HG03571 (cell line): ENCODE measurements at regions not wholly inside any gene's neighbourhood (a gene's known extent, or its start where the extent isn't known, plus 50 kb on each side); places are given as distances from the start of the nearest gene placed in this dataset.

Source experiments
- ATAC-seq: cut with Tn5 transposase; IDR thresholded peaks from one replicate; pipeline ENCODE4 v1.9.1; 2021; ENCODE audit not compliant: unreplicated experiment

DNA sequence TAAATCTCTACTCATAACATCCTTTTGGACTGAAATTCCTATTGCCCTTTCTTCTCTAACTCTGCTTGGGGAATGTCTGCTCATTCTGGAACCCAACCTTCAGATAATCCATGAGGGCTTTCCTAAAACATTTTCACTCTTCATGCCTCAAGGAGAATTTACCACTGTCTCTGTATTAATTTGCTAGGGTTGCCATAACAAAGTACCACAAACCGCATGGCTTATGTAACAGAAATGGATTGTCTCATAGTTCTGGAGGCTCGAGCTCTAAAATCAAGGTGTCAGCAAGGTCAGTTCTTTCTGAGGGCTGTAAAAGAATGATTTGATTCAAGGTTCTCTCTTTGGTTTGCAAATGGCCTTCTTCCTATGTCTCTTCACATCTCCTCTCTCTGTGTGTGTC lies 209.7 kb downstream of the LACC1 start:
- ATAC-seq = no peak

DNA sequence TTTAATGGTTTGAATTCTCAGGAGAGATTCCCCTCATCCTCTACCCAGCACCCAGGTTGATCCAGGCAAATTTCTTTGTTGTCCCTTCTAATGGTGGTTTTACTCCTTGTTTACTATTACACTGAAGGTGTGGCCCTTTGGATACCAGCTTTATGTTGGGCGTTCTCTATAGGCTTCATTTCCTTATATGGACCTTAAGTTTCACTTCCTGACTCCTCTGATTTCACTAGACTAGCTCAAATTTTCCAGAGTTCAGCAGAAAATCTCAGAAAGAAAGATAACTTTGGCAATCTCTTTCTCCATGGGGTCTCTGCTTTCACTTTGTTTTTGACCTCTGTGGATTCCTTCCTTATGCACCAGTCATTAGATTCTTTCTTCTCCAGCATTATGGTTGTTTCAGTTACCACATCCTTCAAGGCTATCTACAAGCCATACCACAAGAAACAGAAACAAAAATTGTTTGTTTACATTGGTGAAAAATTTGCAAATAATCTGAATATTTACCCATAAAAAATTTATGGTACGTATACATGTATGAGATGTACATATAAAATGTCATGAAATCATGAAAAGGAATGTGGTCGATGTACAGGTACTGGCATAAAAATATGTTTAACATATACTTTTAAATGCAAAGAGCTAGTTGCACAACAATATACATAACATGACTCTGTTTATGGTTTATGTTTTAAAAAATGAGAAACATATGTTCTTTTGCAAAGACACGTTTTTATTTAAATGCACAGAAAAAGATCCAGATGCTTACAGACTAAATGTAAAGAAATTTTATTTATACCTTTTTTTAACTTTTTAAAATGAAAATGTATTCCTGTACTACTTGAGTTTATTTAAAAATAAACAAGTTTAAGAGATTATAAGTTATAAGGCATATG lies 212.6 kb downstream of the LACC1 start:
- no peak for ATAC-seq

DNA sequence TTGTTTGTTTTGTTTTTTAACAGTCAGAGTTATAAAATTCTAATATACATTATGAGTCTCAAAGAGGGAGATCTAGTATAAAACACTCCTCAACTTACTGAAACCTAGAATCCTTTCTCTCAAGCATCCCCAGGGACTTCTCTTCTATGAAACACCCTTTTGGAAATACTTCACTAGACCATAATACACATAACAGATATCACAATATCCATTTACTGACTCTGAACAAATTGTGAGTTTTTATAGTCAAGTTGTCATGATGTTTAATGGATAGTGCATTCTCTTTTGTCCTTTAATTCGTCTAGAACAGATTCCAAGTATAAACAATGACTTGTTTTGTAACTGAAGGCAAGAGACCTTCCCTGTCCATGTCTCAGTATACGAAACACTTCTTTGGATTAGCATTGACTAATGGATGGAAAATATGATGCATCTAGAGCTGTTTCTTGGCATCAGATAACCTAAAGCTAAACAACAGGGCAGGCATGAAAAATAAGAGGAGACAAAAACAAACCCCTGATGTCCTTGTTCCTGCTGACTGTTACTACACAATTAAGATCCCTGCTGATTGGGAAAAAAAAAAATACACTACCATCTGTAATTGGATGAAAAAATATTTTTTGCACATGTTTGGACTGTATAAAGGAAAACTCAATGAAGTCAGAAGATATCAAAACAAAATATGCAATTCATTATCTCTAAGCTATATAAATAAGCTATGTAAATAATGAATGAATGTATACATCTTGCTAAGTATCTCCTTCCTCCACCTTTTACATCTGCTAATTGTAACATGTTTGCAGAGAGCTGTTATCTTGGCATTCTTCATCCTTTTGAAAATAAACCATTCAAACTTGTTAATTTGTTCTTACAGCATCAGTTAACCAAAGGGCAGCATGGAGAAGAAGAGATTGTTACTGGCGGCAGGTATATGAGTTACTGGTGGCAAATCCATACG lies 214.2 kb downstream of the LACC1 start:
- no peak for ATAC-seq

DNA sequence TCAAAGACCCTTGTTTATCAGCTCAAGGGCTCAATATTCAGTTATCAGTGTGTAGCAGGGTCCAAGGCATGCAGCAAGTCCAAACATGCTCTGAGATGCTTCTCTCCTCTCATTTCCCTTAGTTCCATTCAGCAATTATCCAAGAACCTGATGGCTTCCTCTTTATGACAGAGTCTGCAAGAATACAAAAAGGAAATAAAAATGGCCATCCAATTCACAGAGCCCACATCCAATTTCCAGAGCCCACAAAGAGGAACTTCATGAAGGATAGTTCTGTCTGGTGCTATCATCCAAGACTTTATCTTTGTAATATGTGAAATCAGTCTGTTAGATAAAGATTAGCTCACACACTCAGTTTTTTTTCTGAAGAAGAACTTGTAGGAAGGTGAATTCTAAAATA lies 217.2 kb downstream of the LACC1 start:
- no peak for ATAC-seq

DNA sequence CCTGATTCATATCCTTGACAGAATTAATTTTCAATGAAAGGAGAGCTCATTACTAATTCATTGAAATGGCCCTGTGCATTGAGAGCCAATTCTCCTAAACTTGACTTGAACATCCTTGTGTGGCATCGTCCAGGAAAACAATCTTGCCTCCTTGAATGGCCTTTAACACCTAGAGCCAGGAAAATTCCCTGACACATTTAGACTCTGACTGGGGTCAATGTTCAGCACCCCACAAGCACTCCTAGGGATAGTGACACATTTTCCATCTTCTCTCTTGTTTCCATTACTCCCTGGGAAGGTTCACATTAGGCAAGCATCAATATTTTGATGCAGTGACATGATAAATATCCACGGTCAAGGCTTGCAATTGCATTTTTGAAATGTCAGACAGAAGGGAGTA lies 218.9 kb downstream of the LACC1 start:
- no peak for ATAC-seq

DNA sequence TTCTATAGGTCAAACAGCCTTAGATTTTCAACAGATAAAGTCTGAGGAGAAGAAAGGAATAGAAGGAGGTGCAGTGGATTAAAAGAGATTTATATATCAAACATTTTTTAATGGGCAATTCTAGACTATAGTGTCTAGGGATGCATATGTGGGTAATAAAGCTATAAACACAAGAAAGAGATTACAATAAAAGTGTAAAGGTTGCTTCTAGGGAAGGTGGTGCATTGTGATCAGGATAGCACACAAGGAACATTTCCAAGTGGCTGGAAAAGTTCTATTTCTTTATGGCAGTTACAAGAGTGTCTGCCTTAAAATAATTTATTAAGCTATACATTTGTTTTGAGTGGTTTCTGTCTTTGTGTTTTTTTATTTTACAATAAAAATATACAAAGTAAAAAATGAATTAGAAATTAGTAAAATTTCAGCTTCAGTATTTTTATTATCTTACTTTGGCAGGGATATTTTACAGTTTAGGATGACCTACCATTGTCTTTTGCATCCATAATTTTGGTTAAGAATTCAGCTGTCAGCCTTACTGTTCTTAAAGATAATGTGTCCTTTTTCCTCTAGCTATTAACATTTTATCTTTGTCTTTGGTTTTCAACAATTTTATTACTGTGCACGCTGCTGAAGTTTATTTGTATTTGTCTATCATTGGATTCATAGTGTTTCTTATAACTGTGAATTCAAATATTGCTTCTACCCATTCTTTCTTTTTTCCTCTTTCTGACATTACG lies 221.8 kb downstream of the LACC1 start:
- ATAC-seq = no peak

DNA sequence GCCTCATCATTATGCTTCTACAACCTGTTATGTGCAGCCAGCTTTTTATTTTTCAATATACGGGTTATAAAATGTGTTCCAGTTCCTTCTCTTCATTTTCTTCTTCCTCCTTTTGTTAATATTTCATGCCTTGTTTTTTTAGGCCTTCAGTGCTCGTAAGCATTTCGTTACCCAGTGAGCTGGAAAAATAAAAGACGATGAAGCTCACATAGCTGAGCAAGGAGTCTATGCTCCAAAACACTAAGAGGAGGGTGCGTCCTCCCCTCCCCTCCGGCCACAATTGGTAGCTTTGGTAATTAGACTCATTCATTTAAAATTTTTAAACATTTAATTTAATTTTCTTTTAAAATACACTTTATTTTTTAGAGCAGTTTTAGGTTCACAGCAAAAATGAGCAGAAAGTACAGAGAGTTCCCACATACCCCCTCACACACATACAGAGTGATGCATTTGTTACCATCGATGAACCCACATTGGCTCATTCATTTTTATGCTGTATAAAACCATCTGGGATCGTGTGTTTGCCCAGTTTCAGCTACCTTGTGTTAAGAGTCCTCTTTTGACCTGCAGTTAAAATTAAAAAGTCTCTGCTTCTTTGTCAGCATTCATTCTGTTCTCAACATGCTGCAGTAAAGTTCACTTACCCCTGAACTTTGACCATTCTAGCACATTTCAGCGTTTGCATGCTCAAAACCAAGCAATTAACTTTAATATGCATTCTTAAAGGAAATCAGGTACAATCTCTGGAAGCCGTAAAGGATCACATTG lies 223.9 kb downstream of the LACC1 start:
- ATAC-seq = no peak

DNA sequence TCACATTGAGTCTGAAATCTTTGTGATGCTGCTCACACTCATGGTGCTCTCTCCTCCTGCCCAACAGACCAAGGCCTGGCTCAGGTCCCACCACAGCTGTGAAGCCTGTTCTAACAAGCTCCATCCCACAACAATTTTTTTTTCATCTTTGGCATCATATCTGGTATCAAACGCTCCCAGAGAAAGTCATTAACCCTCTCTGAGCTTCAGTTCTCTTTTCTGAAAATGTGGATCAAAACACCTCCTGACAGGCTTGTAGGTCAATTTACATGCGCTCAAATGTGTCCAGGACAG lies 224.4 kb downstream of the LACC1 start:
- ATAC-seq = no peak

DNA sequence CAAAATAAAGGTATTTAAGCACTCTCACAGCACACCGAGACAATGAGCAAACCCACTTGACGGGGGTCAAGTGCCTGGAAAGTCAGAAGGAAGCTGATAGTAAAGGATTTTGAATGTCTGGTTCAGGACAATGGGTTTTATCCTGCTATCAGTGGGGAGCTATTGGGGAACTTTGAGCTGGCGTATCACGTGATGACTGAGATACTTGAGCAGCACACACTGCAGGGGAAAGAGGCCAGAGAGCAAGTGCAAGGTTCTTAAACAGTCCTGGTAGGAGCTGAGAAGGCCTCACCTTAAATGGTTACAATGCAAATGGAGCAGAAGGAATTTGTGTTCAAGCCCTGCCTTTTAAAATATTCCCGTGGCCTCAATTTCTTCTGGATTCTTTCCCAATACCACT lies 225.3 kb downstream of the LACC1 start:
- ATAC-seq = no peak

DNA sequence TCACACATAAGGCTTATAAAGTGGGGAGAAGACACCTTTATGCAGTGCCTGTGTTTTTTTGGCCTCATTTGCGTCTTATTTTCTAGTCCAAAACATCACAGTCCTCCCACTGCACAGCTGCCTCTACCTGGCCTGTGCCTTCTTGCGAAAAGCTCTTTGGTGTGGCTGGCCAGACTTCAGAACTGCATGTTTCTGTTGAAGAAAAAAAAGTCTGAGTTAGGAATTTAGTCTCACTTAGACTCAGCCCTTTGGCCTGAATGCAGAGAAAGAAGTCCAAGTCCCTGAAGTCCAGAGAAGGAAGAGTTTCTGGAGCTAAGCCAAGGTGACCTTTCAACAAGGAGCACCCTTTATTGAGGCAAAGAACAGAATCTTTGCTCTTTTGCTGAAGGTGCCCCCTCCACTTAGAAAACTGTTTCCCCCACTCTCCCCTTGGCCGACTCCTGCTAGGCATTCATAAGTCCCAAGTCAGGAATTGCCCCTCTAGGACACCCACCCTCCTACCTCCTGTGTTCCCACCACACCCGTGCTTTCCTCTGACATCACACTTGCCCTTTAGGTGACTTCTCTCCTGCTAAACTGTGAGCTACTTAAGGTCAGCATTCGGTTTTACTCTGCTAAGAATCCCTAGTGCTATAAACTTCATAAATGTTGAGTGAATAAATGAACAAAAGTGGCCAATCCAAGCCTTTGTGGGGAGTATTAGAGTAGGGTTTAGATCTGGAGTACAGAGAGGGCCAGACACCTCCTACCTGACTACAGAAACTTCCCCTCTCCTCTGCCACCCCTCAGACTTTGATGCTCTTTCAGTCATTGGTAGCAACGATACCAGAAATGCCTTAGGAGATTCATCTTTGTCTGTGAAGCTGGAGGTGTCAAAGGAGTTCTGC lies 226.8 kb downstream of the LACC1 start:
- ATAC-seq = no peak

DNA sequence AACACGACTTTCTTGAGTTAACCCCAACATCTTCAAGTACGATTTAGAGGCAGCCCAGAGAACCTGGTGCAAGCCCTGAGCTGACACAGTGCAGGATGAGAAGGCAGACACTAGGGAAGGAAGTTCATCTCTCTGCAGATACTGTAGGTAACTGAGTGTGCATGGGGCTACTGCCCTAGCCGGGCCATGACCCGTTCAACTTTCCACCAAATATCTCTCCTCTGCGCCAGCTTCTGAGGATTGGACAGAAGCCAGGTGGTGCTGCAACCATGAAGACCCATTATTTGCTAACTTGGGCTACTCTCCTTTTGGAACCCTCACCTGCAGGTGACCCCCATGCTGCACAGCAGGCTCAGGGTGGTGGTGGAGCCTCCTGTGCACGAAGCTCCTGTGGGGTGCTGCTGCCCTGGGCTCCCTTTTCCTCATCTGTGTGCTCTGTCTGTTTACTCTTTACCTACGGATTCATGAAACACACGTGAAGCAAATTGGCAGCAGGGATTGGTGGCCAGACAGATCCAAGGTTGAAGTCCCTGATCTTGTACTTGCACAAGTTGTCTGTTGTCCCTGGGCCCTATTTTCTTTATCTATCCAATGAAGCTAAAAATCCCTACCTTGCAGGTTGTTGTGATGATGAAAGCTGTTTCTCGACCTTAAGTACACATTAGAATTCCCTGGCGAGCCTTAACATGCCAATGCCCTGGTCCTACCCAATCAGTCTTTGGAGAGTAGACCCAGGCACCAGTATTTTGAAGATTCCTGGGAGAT lies 227.8 kb downstream of the LACC1 start:
- ATAC-seq = no peak

DNA sequence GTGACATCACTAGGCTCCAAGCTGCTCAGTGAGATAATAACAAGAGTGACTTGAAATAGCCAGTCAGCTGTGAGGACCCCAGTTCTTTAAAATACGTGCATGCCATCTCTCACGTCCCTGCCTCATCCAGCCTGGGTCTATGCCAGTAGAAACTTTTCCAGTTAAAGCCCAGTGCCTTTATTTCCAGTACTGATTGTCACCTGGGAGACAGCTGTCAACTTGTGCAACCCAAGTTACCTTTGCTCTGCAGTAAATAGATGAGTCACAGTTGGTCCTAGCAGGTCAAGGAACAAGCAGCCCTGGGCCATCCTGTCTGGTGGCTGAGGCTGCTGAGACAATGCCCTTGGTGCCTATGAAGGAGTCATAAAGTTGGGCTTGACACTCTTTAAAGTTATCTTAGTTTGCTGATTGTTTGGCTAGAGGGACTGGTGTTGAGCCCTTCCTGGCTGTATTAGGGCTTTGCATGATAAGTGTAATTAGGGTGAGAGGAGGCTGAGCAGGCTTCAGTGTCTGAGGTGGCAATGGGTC lies 228.7 kb downstream of the LACC1 start:
- no peak for ATAC-seq

DNA sequence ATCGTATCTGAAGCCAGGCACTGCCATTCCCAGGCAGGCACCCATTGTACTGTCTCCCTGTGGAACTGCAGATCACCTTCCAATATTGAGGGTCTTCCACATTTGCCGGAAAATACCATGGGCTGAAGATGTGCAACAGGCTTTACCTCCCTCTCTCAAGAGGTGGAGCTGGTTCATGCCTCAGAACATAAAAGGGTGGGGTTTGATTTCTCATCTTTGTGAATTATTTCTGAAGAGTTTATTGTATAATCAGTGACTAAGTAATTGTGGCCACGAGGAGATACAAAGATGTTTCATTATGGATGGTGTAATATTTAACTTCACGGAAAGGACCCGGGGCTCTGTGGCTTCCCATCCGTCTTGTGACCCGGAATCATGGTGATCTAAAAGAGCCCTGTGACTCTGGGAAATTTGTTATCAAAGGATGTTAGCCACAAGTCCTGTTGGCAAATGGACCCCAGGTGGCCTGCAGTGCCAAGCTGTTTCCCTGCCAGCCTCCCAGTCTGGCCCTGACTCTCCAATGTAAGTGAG lies 230.5 kb downstream of the LACC1 start:
- no peak for ATAC-seq

DNA sequence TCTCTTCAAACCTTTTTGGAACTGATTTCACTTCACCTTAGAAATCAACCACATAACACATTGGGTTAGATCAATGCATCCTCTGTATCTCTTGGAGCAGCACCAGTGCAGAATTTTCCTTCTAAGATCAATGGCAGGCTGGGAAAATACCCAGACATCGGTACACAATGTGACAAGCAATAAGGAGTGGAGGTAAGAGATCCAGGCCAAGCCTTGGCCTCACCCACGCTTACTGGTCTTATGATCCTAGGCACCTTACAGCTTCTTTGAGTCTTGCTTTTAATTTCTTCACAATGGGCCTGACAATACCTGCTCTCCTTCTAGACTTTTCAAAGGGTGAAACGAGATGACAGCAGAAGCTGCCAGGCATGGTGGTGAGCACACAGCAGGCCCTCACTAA lies 232.0 kb downstream of the LACC1 start:
- ATAC-seq = no peak

DNA sequence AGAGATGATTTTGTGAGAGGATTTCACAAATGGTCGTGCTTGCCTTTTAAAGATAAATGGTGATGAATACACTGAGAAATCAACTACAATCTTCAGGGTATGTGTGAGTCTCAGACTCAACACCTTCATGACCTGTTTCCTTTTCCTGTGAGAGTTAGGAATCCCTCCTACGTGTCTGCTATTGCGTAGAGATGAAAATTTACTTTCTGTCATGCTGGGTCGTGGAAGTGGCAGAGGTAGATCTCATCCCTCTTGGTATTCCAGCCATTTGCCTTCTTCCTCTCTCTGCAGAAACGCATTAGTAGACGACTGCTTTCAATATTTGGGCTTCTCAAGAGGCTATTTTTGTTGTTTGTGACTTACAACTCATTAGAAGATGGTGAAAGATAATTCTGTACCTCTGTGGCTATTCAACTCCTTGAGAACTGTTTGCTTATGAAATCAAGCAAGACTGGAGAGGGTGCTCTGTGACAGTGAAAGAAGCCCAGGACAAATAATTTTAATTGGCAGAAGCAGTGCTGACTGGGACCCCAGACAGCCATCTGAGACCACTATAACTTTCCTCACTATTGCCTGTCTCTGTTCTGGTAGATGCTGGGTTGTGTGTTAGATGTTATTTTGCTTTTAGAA lies 233.1 kb downstream of the LACC1 start:
- no peak for ATAC-seq

DNA sequence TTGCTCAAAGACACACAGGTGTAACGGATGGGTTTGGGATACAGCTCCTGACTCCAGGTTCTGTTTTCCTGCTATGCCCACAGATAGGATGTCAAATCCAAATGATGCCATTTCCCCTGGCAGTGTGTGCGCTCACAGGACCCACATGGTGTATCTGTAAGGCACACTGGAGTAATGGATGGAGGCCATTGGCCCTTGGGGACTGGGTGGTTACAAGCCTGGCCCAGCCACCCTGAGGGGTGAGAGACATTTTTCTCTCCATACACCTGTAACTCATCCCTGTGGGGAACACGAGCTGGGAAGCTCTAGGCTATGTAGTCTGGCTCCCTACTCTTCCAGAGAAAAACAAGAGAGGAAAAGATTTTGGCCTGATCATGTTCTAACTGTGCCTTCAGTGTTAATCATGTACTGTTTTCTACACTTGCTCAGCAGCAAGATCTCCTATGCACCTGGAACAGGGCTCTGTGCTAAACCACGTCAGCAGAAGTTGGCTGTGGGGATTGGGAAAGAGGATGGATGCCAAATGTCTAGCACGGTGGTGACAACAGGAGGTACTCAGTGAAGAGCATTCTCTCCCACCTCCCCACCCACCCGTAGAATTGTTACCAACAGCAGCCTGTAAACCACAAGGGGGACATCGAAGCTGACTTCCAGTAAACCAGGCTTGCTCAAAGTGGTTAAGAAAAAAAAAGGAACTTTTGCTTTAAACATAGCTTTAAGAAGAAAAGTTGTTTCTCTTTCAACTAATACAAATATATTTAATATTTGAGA lies 237.0 kb downstream of the LACC1 start:
- ATAC-seq = no peak

DNA sequence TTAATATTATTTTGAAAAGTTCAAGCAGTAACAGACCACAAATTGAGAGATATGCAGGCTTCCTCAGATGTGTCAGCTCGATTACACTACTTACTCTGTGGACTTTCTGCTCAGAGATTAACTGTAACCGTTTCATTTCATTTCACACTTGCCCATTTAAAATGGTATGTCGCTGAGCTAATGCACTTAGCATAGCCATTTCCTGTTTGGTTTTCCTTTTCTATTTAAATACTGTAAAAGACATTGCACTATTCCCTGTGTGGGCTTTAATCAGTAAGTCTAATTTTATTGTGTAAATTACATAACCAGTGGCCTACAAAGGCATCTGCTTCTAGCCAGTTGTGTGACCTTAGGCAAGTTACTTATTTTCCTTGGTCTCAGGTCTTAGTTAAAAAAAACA lies 237.6 kb downstream of the LACC1 start:
- ATAC-seq = no peak
